Fibroblast of mammary gland (primary cell): ENCODE measurements at regions not wholly inside any gene's neighbourhood (a gene's known extent, or its start where the extent isn't known, plus 50 kb on each side); places are given as distances from the start of the nearest gene placed in this dataset.

Experiments used
- DNase-seq: peaks from one replicate; pipeline ENCODE4 v3.0.0-alpha.2; 2010; ENCODE audit warnings: low read depth
- H3K4me3 ChIP-seq: 2 replicates; pipeline ENCODE4 v1.5.1; 2011; ENCODE audit warnings: low read depth, mild to moderate bottlenecking, low read length, moderate library complexity; ENCODE audit not compliant: control insufficient read depth
- CTCF ChIP-seq: conservative IDR thresholded peaks from 2 replicates; pipeline ENCODE4 v1.5.1; 2011; ENCODE audit warnings: low read depth, low read length, inconsistent platforms; ENCODE audit not compliant: control insufficient read depth, insufficient read depth

DNA sequence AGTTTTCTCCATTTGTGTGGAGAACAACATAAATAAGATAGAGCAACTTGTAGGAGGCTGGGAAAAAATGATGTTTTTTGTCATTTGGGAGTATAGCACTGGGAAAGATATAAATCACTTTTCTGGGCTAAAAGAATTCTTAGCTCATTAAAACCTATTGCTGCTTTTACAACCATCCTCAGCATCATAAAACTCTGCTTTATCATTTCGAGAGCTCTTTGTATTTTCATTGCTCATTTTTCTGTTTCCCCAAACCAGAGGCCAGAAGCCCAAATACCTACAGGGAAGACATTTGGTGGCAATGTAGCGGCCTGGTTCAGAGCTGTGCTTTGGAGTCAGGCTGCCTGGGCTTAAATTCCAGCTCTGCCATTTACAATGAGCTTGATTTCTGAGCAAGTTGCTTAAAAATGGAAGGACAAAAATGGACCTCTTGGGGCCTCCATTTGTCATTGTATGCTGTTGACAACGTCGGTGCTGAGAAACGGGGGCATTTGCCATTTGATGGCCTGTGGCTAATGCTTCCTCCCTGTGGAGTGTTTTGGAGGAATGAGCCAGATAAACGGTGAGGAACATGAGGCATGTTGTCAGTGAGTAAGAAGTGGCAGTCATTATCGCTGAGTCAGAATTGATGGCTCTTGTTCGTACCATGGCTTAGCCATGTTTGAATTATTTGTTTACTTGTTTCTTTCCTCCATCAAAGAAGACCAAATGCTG, 260.0 kb downstream of the EBLN2 start:
- no peak for TF ChIP-seq CTCF
- no peak overlapping the region for H3K4me3 ChIP-seq
- DNase-seq = no peak

DNA sequence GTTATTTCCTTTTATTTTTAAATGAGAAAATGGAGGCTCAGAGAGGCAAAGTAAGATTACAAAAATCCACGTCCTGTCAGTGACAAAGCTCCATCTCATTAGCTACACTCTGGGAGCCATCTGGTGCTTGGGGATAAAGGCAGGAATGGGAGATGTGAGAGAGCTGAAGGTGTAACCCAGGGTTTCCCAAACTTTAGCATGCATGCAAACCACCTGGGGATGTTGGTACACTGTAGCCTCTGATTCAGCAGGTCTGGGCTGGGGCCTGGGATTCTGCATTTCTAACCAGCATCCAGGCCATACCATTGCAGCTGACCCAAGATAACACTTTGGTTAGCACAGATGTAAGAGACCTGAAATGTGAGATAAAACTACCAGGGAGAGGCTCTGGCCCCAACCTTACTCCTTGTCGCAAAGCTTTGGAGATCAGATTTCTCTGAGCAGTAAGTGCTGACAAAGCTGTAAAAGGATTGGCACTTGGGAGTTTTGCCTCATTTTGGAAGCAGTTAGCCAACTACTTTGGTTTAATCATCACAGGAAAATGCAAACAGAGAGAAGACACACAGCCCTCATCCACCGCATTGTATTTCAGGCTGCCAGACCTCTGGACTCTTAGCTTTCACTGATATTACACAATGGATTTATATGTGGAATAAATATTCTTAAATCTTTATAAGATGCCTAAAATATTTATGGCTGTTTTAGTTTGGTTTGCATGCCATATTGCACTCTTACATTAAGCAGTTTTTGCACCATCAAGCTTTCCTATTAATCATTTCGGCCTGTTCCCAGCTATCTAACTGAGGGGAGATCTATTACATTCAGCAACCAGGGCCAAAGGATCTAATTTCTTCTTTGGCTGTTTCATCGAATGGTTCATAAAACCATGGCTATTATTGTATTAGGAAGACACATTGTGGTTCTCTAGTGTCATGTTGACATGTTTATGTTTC, 263.0 kb downstream of the EBLN2 start:
- no peak overlapping the region for H3K4me3 ChIP-seq
- peak; percentile 45 for DNase-seq
- TF ChIP-seq CTCF = no peak

- H3K4me3 ChIP-seq = no peak overlapping the region
- no peak for DNase-seq
- TF ChIP-seq CTCF = no peak
Measured at GRCh38 chr3:73326396-73326795, 264.9 kb downstream of the EBLN2 start.

DNA sequence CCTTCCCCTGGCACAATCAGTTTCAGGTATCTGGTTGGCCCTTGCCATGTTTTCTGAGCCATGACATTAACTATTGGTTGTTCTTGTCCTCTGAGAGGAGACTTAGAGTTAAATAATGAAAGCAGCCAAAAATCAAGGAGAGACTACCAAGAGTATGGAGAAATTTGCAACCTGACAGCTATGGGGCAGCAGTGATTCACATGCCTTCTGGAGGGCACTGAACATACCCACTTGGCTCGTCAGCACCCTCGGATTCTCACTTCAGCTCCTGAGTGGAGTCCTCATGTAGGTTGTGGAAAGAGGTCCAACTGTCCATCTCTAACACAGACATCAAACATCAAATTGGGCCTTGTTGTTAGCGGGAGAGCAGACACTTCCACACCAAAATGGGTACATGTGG, 265.6 kb downstream of the EBLN2 start:
- H3K4me3 ChIP-seq = no peak overlapping the region
- no peak for TF ChIP-seq CTCF
- DNase-seq = no peak
